Testis (tissue), 2 donors: ENCODE measurements at regions not wholly inside any gene's neighbourhood (a gene's known extent, or its start where the extent isn't known, plus 50 kb on each side); places are given as distances from the start of the nearest gene placed in this dataset.

Experiments used
- POLR2A ChIP-seq: fragments of 450-650 bp; IDR thresholded peaks from one replicate; pipeline ENCODE4 v1.6.1; 2017; ENCODE audit warnings: antibody characterized with exemption, mild to moderate bottlenecking, moderate library complexity
- TF ChIP-seq, protein P1 (sequence below), 3 experiments: fragments of 450-650 bp in 2 of 3; fragments of 200-600 bp in 1 of 3; sonication (generic) in 1 of 3; IDR thresholded peaks; one replicate each; pipeline ENCODE4 v1.5.1; 2016 to 2019; ENCODE audit warnings: antibody characterized with exemption in 3 of 3, mild to moderate bottlenecking in 2 of 3, moderate library complexity in 1 of 3

DNA sequence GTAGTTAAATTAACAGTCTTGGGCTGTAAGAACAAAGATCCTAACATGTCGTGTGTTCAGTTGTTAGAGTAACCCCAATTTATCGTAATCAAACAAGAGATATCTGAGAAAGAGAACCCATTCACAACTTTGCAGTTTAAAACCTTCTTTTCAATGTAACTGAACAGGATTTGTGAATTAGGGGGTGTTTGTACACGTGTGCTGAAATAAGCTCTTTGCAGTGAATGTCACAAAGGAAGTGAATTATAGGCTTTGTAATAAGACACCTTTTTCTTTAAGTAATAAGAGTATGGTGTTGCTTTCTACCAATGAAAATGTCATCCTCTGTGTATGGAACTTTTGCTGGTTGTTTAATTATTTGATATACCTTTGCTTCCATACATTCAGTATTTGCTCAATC, 114.0 kb downstream of the ALX1 start:
- TF ChIP-seq, protein P1, sequence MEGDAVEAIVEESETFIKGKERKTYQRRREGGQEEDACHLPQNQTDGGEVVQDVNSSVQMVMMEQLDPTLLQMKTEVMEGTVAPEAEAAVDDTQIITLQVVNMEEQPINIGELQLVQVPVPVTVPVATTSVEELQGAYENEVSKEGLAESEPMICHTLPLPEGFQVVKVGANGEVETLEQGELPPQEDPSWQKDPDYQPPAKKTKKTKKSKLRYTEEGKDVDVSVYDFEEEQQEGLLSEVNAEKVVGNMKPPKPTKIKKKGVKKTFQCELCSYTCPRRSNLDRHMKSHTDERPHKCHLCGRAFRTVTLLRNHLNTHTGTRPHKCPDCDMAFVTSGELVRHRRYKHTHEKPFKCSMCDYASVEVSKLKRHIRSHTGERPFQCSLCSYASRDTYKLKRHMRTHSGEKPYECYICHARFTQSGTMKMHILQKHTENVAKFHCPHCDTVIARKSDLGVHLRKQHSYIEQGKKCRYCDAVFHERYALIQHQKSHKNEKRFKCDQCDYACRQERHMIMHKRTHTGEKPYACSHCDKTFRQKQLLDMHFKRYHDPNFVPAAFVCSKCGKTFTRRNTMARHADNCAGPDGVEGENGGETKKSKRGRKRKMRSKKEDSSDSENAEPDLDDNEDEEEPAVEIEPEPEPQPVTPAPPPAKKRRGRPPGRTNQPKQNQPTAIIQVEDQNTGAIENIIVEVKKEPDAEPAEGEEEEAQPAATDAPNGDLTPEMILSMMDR (IDR thresholded peaks at IDR 0.05): no peak
- no peak for TF ChIP-seq POLR2A
